G401.6 (cell line): ENCODE measurements at regions not wholly inside any gene's neighbourhood (a gene's known extent, or its start where the extent isn't known, plus 50 kb on each side); places are given as distances from the start of the nearest gene placed in this dataset.

ENCODE experiments used
- FAIRE-seq: peaks from 2 replicates; lab custom pipeline; 2012; peaks lifted over from hg19 to GRCh38; lab: Jason Lieb, UNC

GRCh38 chr4:133869486-133869885 is 332.1 kb downstream of the PABPC4L start:
- no peak for FAIRE-seq

GRCh38 chr4:133868856-133869255 is 332.7 kb downstream of the PABPC4L start:
- FAIRE-seq: no peak

GRCh38 chr4:133866328-133866699 is 335.3 kb downstream of the PABPC4L start:
- FAIRE-seq: no peak

- no peak for FAIRE-seq
These were observed 335.8 kb downstream of the PABPC4L start for GRCh38 chr4:133865612-133866327.

- FAIRE-seq: no peak
These were observed 338.4 kb downstream of the PABPC4L start for GRCh38 chr4:133863153-133863552.

GRCh38 chr4:133856731-133857355 is 344.7 kb downstream of the PABPC4L start:
- FAIRE-seq: no peak

GRCh38 chr4:133855001-133855400 is 346.6 kb downstream of the PABPC4L start:
- no peak for FAIRE-seq

- no peak for FAIRE-seq
These were observed 362.3 kb downstream of the PABPC4L start for GRCh38 chr4:133839326-133839725.

GRCh38 chr4:133823177-133823576 is 378.4 kb downstream of the PABPC4L start:
- no peak for FAIRE-seq

GRCh38 chr4:133812954-133813353 is 388.6 kb downstream of the PABPC4L start:
- FAIRE-seq: no peak

- no peak for FAIRE-seq
These were observed 389.4 kb downstream of the PABPC4L start for GRCh38 chr4:133812236-133812635.

GRCh38 chr4:133808151-133808550 is 393.4 kb downstream of the PABPC4L start:
- no peak for FAIRE-seq

GRCh38 chr4:133803341-133803740 is 398.2 kb downstream of the PABPC4L start:
- FAIRE-seq: no peak

GRCh38 chr4:133802359-133803140 is 399.0 kb downstream of the PABPC4L start:
- FAIRE-seq: no peak

- FAIRE-seq: no peak
These were observed 399.7 kb downstream of the PABPC4L start for GRCh38 chr4:133801883-133802282.

- FAIRE-seq: no peak
These were observed 400.6 kb downstream of the PABPC4L start for GRCh38 chr4:133800966-133801365.

GRCh38 chr4:133799717-133800315 is 401.8 kb downstream of the PABPC4L start:
- FAIRE-seq: no peak

GRCh38 chr4:133777661-133778060 is 423.9 kb downstream of the PABPC4L start:
- no peak for FAIRE-seq

- FAIRE-seq: no peak
These were observed 424.6 kb downstream of the PABPC4L start for GRCh38 chr4:133776961-133777360.

- no peak for FAIRE-seq
These were observed 425.1 kb downstream of the PABPC4L start for GRCh38 chr4:133776503-133776902.

- FAIRE-seq: no peak
These were observed 425.7 kb downstream of the PABPC4L start for GRCh38 chr4:133775881-133776280.

GRCh38 chr4:133775469-133775868 is 426.1 kb downstream of the PABPC4L start:
- FAIRE-seq: no peak

GRCh38 chr4:133759428-133759827 is 442.2 kb downstream of the PABPC4L start:
- no peak for FAIRE-seq
